Thyroid gland (tissue), 4 donors: ENCODE measurements at regions not wholly inside any gene's neighbourhood (a gene's known extent, or its start where the extent isn't known, plus 50 kb on each side); places are given as distances from the start of the nearest gene placed in this dataset.

ENCODE experiments used
- POLR2A ChIP-seq, 2 donors: fragments of 450-650 bp; IDR thresholded peaks; one replicate each; pipeline ENCODE4 v1.6.1; 2017; ENCODE audit warnings: antibody characterized with exemption in 2 of 2, mild to moderate bottlenecking in 2 of 2, moderate library complexity in 1 of 2
- TF ChIP-seq, protein P1 (sequence below), 6 experiments: fragments of 200-600 bp in 3 of 6; fragments of 450-650 bp in 3 of 6; sonication (generic) in 3 of 6; IDR thresholded peaks; one replicate each; pipeline ENCODE4 v1.5.1; 2016 to 2019; ENCODE audit warnings: antibody characterized with exemption in 6 of 6, mild to moderate bottlenecking in 2 of 6, inconsistent platforms in 1 of 6, moderate library complexity in 1 of 6

DNA sequence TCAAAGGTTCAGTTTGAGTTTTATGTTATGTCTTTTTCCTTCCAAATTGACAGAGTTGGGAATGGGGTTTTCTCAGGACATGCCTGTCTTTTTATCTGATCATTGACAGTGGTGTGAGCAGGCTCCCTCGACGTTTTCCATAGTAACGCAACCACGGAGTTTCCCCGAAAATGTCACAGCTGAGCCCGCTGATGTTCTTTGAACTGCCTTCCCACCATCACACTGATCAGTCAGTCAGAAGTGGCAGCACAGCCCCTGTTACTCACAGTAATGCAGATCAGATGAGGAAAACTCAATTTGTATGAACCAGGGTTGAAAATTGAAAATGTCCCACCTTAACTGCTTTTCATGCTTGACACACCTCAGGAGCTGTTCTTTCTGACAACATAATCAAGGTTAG is 210.4 kb downstream of the NECTIN3 start:
- no peak for TF ChIP-seq POLR2A (IDR thresholded peaks at IDR 0.05)
- TF ChIP-seq, protein P1, sequence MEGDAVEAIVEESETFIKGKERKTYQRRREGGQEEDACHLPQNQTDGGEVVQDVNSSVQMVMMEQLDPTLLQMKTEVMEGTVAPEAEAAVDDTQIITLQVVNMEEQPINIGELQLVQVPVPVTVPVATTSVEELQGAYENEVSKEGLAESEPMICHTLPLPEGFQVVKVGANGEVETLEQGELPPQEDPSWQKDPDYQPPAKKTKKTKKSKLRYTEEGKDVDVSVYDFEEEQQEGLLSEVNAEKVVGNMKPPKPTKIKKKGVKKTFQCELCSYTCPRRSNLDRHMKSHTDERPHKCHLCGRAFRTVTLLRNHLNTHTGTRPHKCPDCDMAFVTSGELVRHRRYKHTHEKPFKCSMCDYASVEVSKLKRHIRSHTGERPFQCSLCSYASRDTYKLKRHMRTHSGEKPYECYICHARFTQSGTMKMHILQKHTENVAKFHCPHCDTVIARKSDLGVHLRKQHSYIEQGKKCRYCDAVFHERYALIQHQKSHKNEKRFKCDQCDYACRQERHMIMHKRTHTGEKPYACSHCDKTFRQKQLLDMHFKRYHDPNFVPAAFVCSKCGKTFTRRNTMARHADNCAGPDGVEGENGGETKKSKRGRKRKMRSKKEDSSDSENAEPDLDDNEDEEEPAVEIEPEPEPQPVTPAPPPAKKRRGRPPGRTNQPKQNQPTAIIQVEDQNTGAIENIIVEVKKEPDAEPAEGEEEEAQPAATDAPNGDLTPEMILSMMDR (IDR thresholded peaks at IDR 0.05) = no peak
